Esophagus muscularis mucosa (tissue), 4 donors: ENCODE measurements at regions not wholly inside any gene's neighbourhood (a gene's known extent, or its start where the extent isn't known, plus 50 kb on each side); places are given as distances from the start of the nearest gene placed in this dataset.

Source experiments
- EP300 ChIP-seq: sonication (generic); formaldehyde crosslinking; IDR thresholded peaks from one replicate; pipeline ENCODE4 v1.6.1; 2017; ENCODE audit warnings: antibody characterized with exemption
- POLR2AphosphoS5 ChIP-seq, 2 donors: sonication (generic); formaldehyde crosslinking; IDR thresholded peaks; one replicate each; pipeline ENCODE4 v1.6.1; 2017; ENCODE audit warnings: antibody characterized with exemption in 2 of 2
- TF ChIP-seq, protein P1 (sequence below), 3 experiments: fragments of 200-600 bp in 2 of 3; fragments of 450-650 bp in 1 of 3; sonication (generic) in 2 of 3; IDR thresholded peaks; one replicate each; pipeline ENCODE4 v1.5.1; 2017 to 2019; ENCODE audit warnings: antibody characterized with exemption in 3 of 3, mild to moderate bottlenecking in 2 of 3, moderate library complexity in 1 of 3

DNA sequence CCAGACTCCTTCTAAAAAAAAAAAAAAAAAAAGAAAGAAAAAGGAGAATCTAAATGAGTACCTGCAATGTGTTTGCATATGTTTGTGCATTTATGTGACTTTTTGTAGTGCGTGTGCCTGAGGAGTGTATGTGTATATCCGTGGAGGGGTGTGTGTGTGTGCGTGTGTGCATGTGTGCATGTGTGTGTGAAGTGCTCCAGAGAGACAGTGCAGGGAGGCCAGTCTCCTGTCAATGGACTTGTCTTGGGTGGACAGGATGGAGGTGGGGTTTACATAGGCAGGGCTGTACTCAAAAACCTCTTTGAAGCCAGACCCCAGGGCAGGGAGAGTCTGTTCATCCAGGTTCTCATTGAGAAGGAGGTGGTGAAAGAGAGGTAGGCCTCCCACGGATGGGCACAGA lies 87.1 kb upstream of the MVB12B start:
- TF ChIP-seq, protein P1, sequence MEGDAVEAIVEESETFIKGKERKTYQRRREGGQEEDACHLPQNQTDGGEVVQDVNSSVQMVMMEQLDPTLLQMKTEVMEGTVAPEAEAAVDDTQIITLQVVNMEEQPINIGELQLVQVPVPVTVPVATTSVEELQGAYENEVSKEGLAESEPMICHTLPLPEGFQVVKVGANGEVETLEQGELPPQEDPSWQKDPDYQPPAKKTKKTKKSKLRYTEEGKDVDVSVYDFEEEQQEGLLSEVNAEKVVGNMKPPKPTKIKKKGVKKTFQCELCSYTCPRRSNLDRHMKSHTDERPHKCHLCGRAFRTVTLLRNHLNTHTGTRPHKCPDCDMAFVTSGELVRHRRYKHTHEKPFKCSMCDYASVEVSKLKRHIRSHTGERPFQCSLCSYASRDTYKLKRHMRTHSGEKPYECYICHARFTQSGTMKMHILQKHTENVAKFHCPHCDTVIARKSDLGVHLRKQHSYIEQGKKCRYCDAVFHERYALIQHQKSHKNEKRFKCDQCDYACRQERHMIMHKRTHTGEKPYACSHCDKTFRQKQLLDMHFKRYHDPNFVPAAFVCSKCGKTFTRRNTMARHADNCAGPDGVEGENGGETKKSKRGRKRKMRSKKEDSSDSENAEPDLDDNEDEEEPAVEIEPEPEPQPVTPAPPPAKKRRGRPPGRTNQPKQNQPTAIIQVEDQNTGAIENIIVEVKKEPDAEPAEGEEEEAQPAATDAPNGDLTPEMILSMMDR (IDR thresholded peaks at IDR 0.05): no peak
- no peak for TF ChIP-seq EP300
- TF ChIP-seq POLR2AphosphoS5 (IDR thresholded peaks at IDR 0.05): no peak
